Uterus (tissue), 2 donors: ENCODE measurements at regions not wholly inside any gene's neighbourhood (a gene's known extent, or its start where the extent isn't known, plus 50 kb on each side); places are given as distances from the start of the nearest gene placed in this dataset.

Source experiments
- CTCF ChIP-seq, 4 experiments: fragments of 200-600 bp in 2 of 4; fragments of 450-650 bp in 2 of 4; sonication (generic) in 2 of 4; IDR thresholded peaks; one replicate each; pipeline ENCODE4 v1.5.1; 2016 to 2019; ENCODE audit warnings: antibody characterized with exemption in 4 of 4, mild to moderate bottlenecking in 2 of 4, moderate library complexity in 1 of 4
- POLR2A ChIP-seq, 2 donors: fragments of 450-650 bp; IDR thresholded peaks; one replicate each; pipeline ENCODE4 v1.6.1; 2016; ENCODE audit warnings: antibody characterized with exemption in 2 of 2, mild to moderate bottlenecking in 1 of 2, moderate library complexity in 1 of 2

DNA sequence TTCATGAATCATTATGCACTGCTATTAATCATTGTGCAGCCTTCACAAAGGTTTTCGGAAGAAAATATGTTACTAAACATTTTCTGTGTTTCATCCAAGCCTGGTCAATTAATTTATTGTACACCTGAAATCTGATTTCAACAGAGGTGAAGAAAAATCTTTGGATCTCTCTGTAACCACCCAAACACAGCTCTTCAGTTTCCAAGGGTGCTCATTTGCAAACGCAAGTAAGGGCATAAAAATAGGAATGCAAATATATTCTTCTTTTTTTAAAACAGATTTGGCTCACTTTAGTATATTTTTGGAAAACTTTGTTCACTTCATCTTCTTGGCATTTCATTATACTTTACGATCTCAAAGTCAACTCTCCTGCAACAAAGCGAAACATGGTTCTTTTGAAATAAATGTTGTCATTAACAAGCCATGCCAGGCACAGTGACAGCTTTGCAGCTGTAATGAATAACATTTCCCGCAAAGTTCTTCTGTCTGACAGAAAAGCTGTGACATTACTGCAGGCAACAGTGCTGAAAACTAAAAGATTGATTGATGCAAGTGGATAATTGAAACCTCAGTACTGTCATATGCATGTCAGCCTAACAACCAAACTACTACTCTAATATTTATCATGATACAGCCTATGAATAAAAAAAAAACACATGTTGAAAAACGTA lies 348.3 kb downstream of the FRK start:
- TF ChIP-seq POLR2A (IDR thresholded peaks at IDR 0.05): no peak
- no peak for TF ChIP-seq CTCF (IDR thresholded peaks at IDR 0.05)
